Activated naive CD4-positive, alpha-beta T cell treated with anti-CD3 and anti-CD28 coated beads, Interleukin-2, amount 10 ng/mL, durations not matched to agents 7 days and 5 days (primary cell): ENCODE measurements at regions not wholly inside any gene's neighbourhood (a gene's known extent, or its start where the extent isn't known, plus 50 kb on each side); places are given as distances from the start of the nearest gene placed in this dataset.

Source experiments
- CTCF ChIA-PET: fragments of 350-600 bp; sonication (Branson Sonifier 250); formaldehyde crosslinking; loops from one replicate; lab custom pipeline; 2021; ENCODE audit warnings: antibody characterized with exemption; lab: Charles Lee
- DNase-seq: peaks from one replicate; pipeline ENCODE4 v3.0.0-alpha.2; 2020
- H3K27ac Mint-ChIP-seq: one replicate; pipeline ENCODE4 v1.8.0; 2021; ENCODE audit warnings: mild to moderate bottlenecking, moderate library complexity, mixed read lengths
- H3K27me3 Mint-ChIP-seq: one replicate; pipeline ENCODE4 v1.8.0; 2021; ENCODE audit warnings: mild to moderate bottlenecking, mixed read lengths
- H3K36me3 Mint-ChIP-seq: one replicate; pipeline ENCODE4 v1.8.0; 2021; ENCODE audit warnings: mixed read lengths
- H3K4me1 Mint-ChIP-seq: one replicate; pipeline ENCODE4 v1.8.0; 2021; ENCODE audit warnings: mixed read lengths
- H3K4me3 Mint-ChIP-seq: one replicate; pipeline ENCODE4 v1.8.0; 2021; ENCODE audit warnings: mild to moderate bottlenecking, moderate library complexity, mixed read lengths
- H3K9me3 Mint-ChIP-seq: one replicate; pipeline ENCODE4 v1.8.0; 2021; ENCODE audit warnings: mixed read lengths

- CTCF ChIA-PET, result no interaction called here
Observed at GRCh38 chr2:103155308-103155707, 393.5 kb downstream of the TMEM182 start.

GRCh38 chr2:103159018-103159417 lies 397.2 kb downstream of the TMEM182 start:
- Mint-ChIP-seq H3K36me3 (no peaks in the 10 kb centered on the region), H3K9me3 (no peaks in the 10 kb centered on the region), H3K4me3 (no peak overlapping the region), H3K4me1 (no peaks in the 10 kb centered on the region), H3K27ac (no peak overlapping the region), H3K27me3 (no peaks in the 10 kb centered on the region)
- CTCF ChIA-PET, result interaction anchor here (0.7 kb wide), 1 partner anchor 318 kb away, joined by 3 read pairs; no protein-coding TSS in a partner anchor
- DNase-seq, result no peak

More at GRCh38 chr2:103155308-103155707, 393.5 kb downstream of the TMEM182 start:
- Mint-ChIP-seq H3K4me3 (no peak overlapping the region), H3K27ac (no peak overlapping the region), H3K4me1 (no peaks in the 10 kb centered on the region), H3K9me3 (no peaks in the 10 kb centered on the region), H3K36me3 (no peaks in the 10 kb centered on the region), H3K27me3 (no peaks in the 10 kb centered on the region)
- DNase-seq, result no peak

- CTCF ChIA-PET, result interaction anchor here (0.9 to 2.7 kb wide), 8 partner anchors 16 to 1688 kb away, joined by 3 to 21 read pairs (median 4); no protein-coding TSS in a partner anchor
- H3K27ac Mint-ChIP-seq, result no peak overlapping the region
- no peak overlapping the region for H3K4me3 Mint-ChIP-seq
- no peak for DNase-seq
- no peaks in the 10 kb centered on the region for H3K36me3 Mint-ChIP-seq
- no peaks in the 10 kb centered on the region for H3K4me1 Mint-ChIP-seq
- H3K27me3 Mint-ChIP-seq, result no peaks in the 10 kb centered on the region
- H3K9me3 Mint-ChIP-seq, result no peaks in the 10 kb centered on the region
Observed at GRCh38 chr2:103161456-103162289, 399.8 kb downstream of the TMEM182 start.

- Mint-ChIP-seq H3K27me3 (no peaks in the 10 kb centered on the region), H3K4me1 (no peaks in the 10 kb centered on the region), H3K36me3 (no peaks in the 10 kb centered on the region), H3K4me3 (no peak overlapping the region), H3K9me3 (no peaks in the 10 kb centered on the region), H3K27ac (no peak overlapping the region)
- DNase-seq, result no peak
- CTCF ChIA-PET, result no interaction called here
Observed at GRCh38 chr2:103164748-103165147, 402.9 kb downstream of the TMEM182 start.

- no peaks in the 10 kb centered on the region for H3K36me3 Mint-ChIP-seq
- H3K9me3 Mint-ChIP-seq, result no peaks in the 10 kb centered on the region
- no peak overlapping the region for H3K4me3 Mint-ChIP-seq
- no peak overlapping the region for H3K27ac Mint-ChIP-seq
- DNase-seq, result no peak
- H3K4me1 Mint-ChIP-seq, result no peaks in the 10 kb centered on the region
- no peaks in the 10 kb centered on the region for H3K27me3 Mint-ChIP-seq
- CTCF ChIA-PET, result no interaction called here
Observed at GRCh38 chr2:103165836-103166235, 404.0 kb downstream of the TMEM182 start.

GRCh38 chr2:103166456-103167324 lies 404.9 kb downstream of the TMEM182 start:
- Mint-ChIP-seq H3K36me3 (no peaks in the 10 kb centered on the region), H3K4me3 (no peak overlapping the region), H3K27me3 (no peaks in the 10 kb centered on the region), H3K9me3 (peaks cover 2% of the 10 kb centered on the region), H3K4me1 (no peaks in the 10 kb centered on the region), H3K27ac (no peak overlapping the region)
- DNase-seq, result no peak
- CTCF ChIA-PET, result no interaction called here

- peaks cover 2% of the 10 kb centered on the region for H3K9me3 Mint-ChIP-seq
- no peaks in the 10 kb centered on the region for H3K36me3 Mint-ChIP-seq
- H3K27me3 Mint-ChIP-seq, result no peaks in the 10 kb centered on the region
- H3K4me1 Mint-ChIP-seq, result no peaks in the 10 kb centered on the region
- H3K27ac Mint-ChIP-seq, result no peak overlapping the region
- H3K4me3 Mint-ChIP-seq, result no peak overlapping the region
- CTCF ChIA-PET, result no interaction called here
- no peak for DNase-seq
Observed at GRCh38 chr2:103167599-103167998, 405.8 kb downstream of the TMEM182 start.

- CTCF ChIA-PET, result no interaction called here
- Mint-ChIP-seq H3K27me3 (no peaks in the 10 kb centered on the region), H3K27ac (no peak overlapping the region), H3K4me3 (no peak overlapping the region), H3K9me3 (peaks cover 2% of the 10 kb centered on the region), H3K36me3 (no peaks in the 10 kb centered on the region), H3K4me1 (no peaks in the 10 kb centered on the region)
- no peak for DNase-seq
Observed at GRCh38 chr2:103169861-103170260, 408.0 kb downstream of the TMEM182 start.

- Mint-ChIP-seq H3K4me1 (no peaks in the 10 kb centered on the region), H3K27ac (no peak overlapping the region), H3K9me3 (peaks cover 4% of the 10 kb centered on the region), H3K36me3 (no peaks in the 10 kb centered on the region), H3K4me3 (no peak overlapping the region), H3K27me3 (no peaks in the 10 kb centered on the region)
- CTCF ChIA-PET, result no interaction called here
- DNase-seq, result no peak
Observed at GRCh38 chr2:103172821-103173220, 411.0 kb downstream of the TMEM182 start.

GRCh38 chr2:103174711-103175110 lies 412.9 kb downstream of the TMEM182 start:
- no peaks in the 10 kb centered on the region for H3K27me3 Mint-ChIP-seq
- H3K4me3 Mint-ChIP-seq, result no peak overlapping the region
- no peaks in the 10 kb centered on the region for H3K4me1 Mint-ChIP-seq
- peaks cover 4% of the 10 kb centered on the region for H3K9me3 Mint-ChIP-seq
- DNase-seq, result no peak
- no peak overlapping the region for H3K27ac Mint-ChIP-seq
- CTCF ChIA-PET, result no interaction called here
- H3K36me3 Mint-ChIP-seq, result no peaks in the 10 kb centered on the region

GRCh38 chr2:103176294-103176915 lies 414.6 kb downstream of the TMEM182 start:
- H3K27me3 Mint-ChIP-seq, result no peaks in the 10 kb centered on the region
- CTCF ChIA-PET, result no interaction called here
- H3K4me1 Mint-ChIP-seq, result no peaks in the 10 kb centered on the region

GRCh38 chr2:103179798-103180197 lies 418.0 kb downstream of the TMEM182 start:
- Mint-ChIP-seq H3K36me3 (no peaks in the 10 kb centered on the region), H3K4me3 (no peak overlapping the region), H3K9me3 (peaks cover 2% of the 10 kb centered on the region), H3K27me3 (no peaks in the 10 kb centered on the region), H3K4me1 (no peaks in the 10 kb centered on the region), H3K27ac (no peak overlapping the region)
- CTCF ChIA-PET, result interaction anchor here (0.7 to 1.3 kb wide), 2 partner anchors 18 to 204 kb away, joined by 3 to 4 read pairs; no protein-coding TSS in a partner anchor
- DNase-seq, result no peak

More at GRCh38 chr2:103176294-103176915, 414.6 kb downstream of the TMEM182 start:
- Mint-ChIP-seq H3K27ac (no peak overlapping the region), H3K9me3 (peaks cover 2% of the 10 kb centered on the region), H3K4me3 (no peak overlapping the region), H3K36me3 (no peaks in the 10 kb centered on the region)
- no peak for DNase-seq

GRCh38 chr2:103183061-103183460 lies 421.2 kb downstream of the TMEM182 start:
- Mint-ChIP-seq H3K27me3 (no peaks in the 10 kb centered on the region), H3K9me3 (peaks cover 4% of the 10 kb centered on the region), H3K4me1 (no peaks in the 10 kb centered on the region), H3K36me3 (no peaks in the 10 kb centered on the region), H3K27ac (no peak overlapping the region), H3K4me3 (no peak overlapping the region)
- DNase-seq, result no peak
- CTCF ChIA-PET, result no interaction called here

- peaks cover 4% of the 10 kb centered on the region for H3K9me3 Mint-ChIP-seq
- DNase-seq, result no peak
- H3K27ac Mint-ChIP-seq, result no peak overlapping the region
- no peaks in the 10 kb centered on the region for H3K36me3 Mint-ChIP-seq
- no peak overlapping the region for H3K4me3 Mint-ChIP-seq
- no peaks in the 10 kb centered on the region for H3K27me3 Mint-ChIP-seq
- CTCF ChIA-PET, result no interaction called here
- H3K4me1 Mint-ChIP-seq, result no peaks in the 10 kb centered on the region
Observed at GRCh38 chr2:103196802-103197201, 435.0 kb downstream of the TMEM182 start.
